ENCODE measurements at regions not wholly inside any gene's neighbourhood (a gene's known extent, or its start where the extent isn't known, plus 50 kb on each side); places are given as distances from the start of the nearest gene placed in this dataset.

DNA sequence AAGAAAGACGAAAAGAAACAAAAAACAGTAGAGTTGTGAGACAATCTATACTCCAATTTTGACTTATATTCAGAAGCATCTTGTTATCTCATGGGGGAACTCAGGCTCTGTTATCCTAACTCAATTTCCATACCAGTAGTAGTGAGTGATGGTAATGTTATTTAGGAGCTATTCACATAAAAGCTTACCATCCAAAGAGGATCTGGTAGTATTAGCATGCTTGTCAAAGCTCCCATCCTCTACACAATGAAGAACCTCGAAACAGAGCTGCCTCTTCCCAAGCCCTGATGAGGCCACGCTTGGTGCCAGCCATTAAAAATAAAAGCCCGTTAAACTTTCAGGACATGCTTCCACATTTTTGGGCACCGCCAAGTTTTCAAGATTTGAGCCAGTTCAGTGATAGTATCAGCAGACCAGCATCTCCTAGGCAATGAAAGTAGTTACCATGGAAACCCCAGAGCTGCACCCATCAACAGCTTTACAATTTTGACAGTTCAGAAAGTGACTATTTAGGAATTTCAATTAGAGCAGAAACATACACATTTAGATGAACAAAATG lies 173.3 kb downstream of the CD83 start:
- no peak overlapping the region for H3K9ac ChIP-seq (ENCODE audit: control insufficient read depth, insufficient read depth, low read length)
- no peak overlapping the region for H3K4me3 ChIP-seq
- H3K9me3 ChIP-seq (replicated peaks; ENCODE audit: control insufficient read depth, insufficient read depth, low read length): no peaks in the 10 kb centered on the region
- BruUV-seq (replicated peaks): no TSS peak
- no peaks in the 10 kb centered on the region for H3K36me3 ChIP-seq (ENCODE audit: control insufficient read depth in 2 of 2, insufficient read depth in 2 of 2, low read length in 1 of 2)
- in situ Hi-C loops (cut with MboI): no loop called here
- H3K27me3 ChIP-seq (replicated peaks in 1 of 2; ENCODE audit: control insufficient read depth in 2 of 2, insufficient read depth in 2 of 2, low read length in 1 of 2): no peaks in the 10 kb centered on the region; a peak in 1 of 4 replicates
- H3K27ac ChIP-seq (ENCODE audit: control insufficient read depth, insufficient read depth): no peak overlapping the region
- POLR2A ChIA-PET: interaction anchor here (0.5 kb wide), 1 partner anchor 203 kb away, joined by 3 read pairs; no protein-coding TSS in a partner anchor
- intact Hi-C loops (cut with micrococcal nuclease; ENCODE audit: unreplicated experiment): no loop called here
- CTCF ChIA-PET: interaction anchor here (0.7 kb wide), 1 partner anchor 9 kb away, joined by 4 read pairs; no protein-coding TSS in a partner anchor
- H3K4me1 ChIP-seq (ENCODE audit: control insufficient read depth, insufficient read depth, low read length): no peaks in the 10 kb centered on the region
- no peaks in the 10 kb centered on the region for H3K79me2 ChIP-seq (ENCODE audit: control insufficient read depth, insufficient read depth, low read length)
- RAD21 ChIA-PET (ENCODE audit: unreplicated experiment): no interaction called here
- SMC1A ChIA-PET (ENCODE audit: uncharacterized antibody, unreplicated experiment): interaction anchor here (1.5 to 1.8 kb wide), 2 partner anchors 14 to 19 kb away, joined by 3 to 6 read pairs; no protein-coding TSS in a partner anchor
- H4K20me1 ChIP-seq (ENCODE audit: control insufficient read depth, insufficient read depth): no peaks in the 10 kb centered on the region
- ATAC-seq (no peak), DNase-seq (ENCODE audit: low read depth, low spot score) (no peak), FAIRE-seq (no peak)
- H2AFZ ChIP-seq (ENCODE audit: control insufficient read depth, low read depth, low read length): no peak overlapping the region
- no peak overlapping the region for H3K4me2 ChIP-seq (ENCODE audit: control insufficient read depth, insufficient read depth)
- 70% methylated on average over 5 of the region's 5 CpGs for WGBS (ENCODE audit: insufficient coverage, insufficient replicate concordance, low lambda C conversion rate, missing lambda C conversion rate)
- TF ChIP-seq RUNX3 (IDR thresholded peaks at IDR 0.05; ENCODE audit: low read length): no peak
- TF ChIP-seq POLR2AphosphoS5 (IDR thresholded peaks at IDR 0.05; ENCODE audit: low read length): no peak
- TF ChIP-seq, protein P1, sequence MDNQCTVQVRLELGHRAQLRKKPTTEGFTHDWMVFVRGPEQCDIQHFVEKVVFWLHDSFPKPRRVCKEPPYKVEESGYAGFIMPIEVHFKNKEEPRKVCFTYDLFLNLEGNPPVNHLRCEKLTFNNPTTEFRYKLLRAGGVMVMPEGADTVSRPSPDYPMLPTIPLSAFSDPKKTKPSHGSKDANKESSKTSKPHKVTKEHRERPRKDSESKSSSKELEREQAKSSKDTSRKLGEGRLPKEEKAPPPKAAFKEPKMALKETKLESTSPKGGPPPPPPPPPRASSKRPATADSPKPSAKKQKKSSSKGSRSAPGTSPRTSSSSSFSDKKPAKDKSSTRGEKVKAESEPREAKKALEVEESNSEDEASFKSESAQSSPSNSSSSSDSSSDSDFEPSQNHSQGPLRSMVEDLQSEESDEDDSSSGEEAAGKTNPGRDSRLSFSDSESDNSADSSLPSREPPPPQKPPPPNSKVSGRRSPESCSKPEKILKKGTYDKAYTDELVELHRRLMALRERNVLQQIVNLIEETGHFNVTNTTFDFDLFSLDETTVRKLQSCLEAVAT (IDR thresholded peaks at IDR 0.05): no peak
- TF ChIP-seq YY1 (IDR thresholded peaks at IDR 0.05; ENCODE audit: low read depth, low read length): no peak
- no peak for TF ChIP-seq BRCA1 (IDR thresholded peaks at IDR 0.05; ENCODE audit: low read depth, low read length)
- TF ChIP-seq, protein P2, sequence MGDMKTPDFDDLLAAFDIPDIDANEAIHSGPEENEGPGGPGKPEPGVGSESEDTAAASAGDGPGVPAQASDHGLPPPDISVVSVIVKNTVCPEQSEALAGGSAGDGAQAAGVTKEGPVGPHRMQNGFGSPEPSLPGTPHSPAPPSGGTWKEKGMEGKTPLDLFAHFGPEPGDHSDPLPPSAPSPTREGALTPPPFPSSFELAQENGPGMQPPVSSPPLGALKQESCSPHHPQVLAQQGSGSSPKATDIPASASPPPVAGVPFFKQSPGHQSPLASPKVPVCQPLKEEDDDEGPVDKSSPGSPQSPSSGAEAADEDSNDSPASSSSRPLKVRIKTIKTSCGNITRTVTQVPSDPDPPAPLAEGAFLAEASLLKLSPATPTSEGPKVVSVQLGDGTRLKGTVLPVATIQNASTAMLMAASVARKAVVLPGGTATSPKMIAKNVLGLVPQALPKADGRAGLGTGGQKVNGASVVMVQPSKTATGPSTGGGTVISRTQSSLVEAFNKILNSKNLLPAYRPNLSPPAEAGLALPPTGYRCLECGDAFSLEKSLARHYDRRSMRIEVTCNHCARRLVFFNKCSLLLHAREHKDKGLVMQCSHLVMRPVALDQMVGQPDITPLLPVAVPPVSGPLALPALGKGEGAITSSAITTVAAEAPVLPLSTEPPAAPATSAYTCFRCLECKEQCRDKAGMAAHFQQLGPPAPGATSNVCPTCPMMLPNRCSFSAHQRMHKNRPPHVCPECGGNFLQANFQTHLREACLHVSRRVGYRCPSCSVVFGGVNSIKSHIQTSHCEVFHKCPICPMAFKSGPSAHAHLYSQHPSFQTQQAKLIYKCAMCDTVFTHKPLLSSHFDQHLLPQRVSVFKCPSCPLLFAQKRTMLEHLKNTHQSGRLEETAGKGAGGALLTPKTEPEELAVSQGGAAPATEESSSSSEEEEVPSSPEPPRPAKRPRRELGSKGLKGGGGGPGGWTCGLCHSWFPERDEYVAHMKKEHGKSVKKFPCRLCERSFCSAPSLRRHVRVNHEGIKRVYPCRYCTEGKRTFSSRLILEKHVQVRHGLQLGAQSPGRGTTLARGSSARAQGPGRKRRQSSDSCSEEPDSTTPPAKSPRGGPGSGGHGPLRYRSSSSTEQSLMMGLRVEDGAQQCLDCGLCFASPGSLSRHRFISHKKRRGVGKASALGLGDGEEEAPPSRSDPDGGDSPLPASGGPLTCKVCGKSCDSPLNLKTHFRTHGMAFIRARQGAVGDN (IDR thresholded peaks at IDR 0.05): no peak
- TF ChIP-seq, protein P3, sequence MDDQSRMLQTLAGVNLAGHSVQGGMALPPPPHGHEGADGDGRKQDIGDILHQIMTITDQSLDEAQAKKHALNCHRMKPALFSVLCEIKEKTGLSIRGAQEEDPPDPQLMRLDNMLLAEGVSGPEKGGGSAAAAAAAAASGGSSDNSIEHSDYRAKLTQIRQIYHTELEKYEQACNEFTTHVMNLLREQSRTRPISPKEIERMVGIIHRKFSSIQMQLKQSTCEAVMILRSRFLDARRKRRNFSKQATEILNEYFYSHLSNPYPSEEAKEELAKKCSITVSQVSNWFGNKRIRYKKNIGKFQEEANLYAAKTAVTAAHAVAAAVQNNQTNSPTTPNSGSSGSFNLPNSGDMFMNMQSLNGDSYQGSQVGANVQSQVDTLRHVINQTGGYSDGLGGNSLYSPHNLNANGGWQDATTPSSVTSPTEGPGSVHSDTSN (IDR thresholded peaks at IDR 0.05; ENCODE audit: insufficient replicate concordance, low read depth, low read length): no peak
- TF ChIP-seq, protein P4, sequence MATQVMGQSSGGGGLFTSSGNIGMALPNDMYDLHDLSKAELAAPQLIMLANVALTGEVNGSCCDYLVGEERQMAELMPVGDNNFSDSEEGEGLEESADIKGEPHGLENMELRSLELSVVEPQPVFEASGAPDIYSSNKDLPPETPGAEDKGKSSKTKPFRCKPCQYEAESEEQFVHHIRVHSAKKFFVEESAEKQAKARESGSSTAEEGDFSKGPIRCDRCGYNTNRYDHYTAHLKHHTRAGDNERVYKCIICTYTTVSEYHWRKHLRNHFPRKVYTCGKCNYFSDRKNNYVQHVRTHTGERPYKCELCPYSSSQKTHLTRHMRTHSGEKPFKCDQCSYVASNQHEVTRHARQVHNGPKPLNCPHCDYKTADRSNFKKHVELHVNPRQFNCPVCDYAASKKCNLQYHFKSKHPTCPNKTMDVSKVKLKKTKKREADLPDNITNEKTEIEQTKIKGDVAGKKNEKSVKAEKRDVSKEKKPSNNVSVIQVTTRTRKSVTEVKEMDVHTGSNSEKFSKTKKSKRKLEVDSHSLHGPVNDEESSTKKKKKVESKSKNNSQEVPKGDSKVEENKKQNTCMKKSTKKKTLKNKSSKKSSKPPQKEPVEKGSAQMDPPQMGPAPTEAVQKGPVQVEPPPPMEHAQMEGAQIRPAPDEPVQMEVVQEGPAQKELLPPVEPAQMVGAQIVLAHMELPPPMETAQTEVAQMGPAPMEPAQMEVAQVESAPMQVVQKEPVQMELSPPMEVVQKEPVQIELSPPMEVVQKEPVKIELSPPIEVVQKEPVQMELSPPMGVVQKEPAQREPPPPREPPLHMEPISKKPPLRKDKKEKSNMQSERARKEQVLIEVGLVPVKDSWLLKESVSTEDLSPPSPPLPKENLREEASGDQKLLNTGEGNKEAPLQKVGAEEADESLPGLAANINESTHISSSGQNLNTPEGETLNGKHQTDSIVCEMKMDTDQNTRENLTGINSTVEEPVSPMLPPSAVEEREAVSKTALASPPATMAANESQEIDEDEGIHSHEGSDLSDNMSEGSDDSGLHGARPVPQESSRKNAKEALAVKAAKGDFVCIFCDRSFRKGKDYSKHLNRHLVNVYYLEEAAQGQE (IDR thresholded peaks at IDR 0.05; ENCODE audit: low read depth, low read length): no peak
- TF ChIP-seq MEF2A (IDR thresholded peaks at IDR 0.05; ENCODE audit: insufficient read depth, low read depth, low read length): no peak
- TF ChIP-seq NFYB (IDR thresholded peaks at IDR 0.05; ENCODE audit: insufficient read depth, low read depth, low read length): no peak
- no peak for TF ChIP-seq PAX8 (IDR thresholded peaks at IDR 0.05)
- TF ChIP-seq NFXL1 (IDR thresholded peaks at IDR 0.05; ENCODE audit: borderline replicate concordance): no peak
- TF ChIP-seq CBX3 (IDR thresholded peaks at IDR 0.05; ENCODE audit: borderline replicate concordance, low read depth): no peak
- TF ChIP-seq STAT3 (IDR thresholded peaks at IDR 0.05; ENCODE audit: low read depth, low read length): no peak
- no peak for TF ChIP-seq KLF5 (IDR thresholded peaks at IDR 0.05; ENCODE audit: partially characterized antibody)

Measured in GM12878 (cell line).